ENCODE measurements at regions not wholly inside any gene's neighbourhood (a gene's known extent, or its start where the extent isn't known, plus 50 kb on each side); places are given as distances from the start of the nearest gene placed in this dataset.
A peak's percentile ranks its signal among the peaks of the same experiment; 100 is the strongest.

GRCh38 chr1:94617134-94617805 is 75.7 kb upstream of the F3 start:
- no peak for DNase-seq (ENCODE audit: low spot score)
- Mint-ChIP-seq H3K27ac (no peak overlapping the region), H3K9me3 (peaks cover 8% of the 10 kb centered on the region), H3K36me3 (no peaks in the 10 kb centered on the region), H3K4me3 (no peak overlapping the region), H3K4me1 (peaks cover 23% of the 10 kb centered on the region), H3K27me3 (ENCODE audit: insufficient read depth, low read depth) (peaks cover 4% of the 10 kb centered on the region)
- no peak overlapping the region for H3K9ac ChIP-seq
- H3F3A ChIP-seq (ENCODE audit: low read depth) = no peaks in the 10 kb centered on the region
- TF ChIP-seq EZH2phosphoT487 (IDR thresholded peaks at IDR 0.05) = no peak
- no peak for TF ChIP-seq EZH2 (IDR thresholded peaks at IDR 0.05)
- TF ChIP-seq CTCF (IDR thresholded peaks at IDR 0.05) = no peak
- H3K27me3 ChIP-seq = no peaks in the 10 kb centered on the region
- H3K36me3 ChIP-seq = no peaks in the 10 kb centered on the region
- H3K9me3 ChIP-seq (ENCODE audit: low read depth) = no peaks in the 10 kb centered on the region
- H3K79me2 ChIP-seq (ENCODE audit: low read depth) = no peaks in the 10 kb centered on the region
- H3K4me1 ChIP-seq = peaks cover 9% of the 10 kb centered on the region
- H3K4me2 ChIP-seq = no peak overlapping the region
- H3K4me3 ChIP-seq = no peak overlapping the region
- no peaks in the 10 kb centered on the region for H4K20me1 ChIP-seq (ENCODE audit: low read depth)
- no peak overlapping the region for H3K27ac ChIP-seq
- H2AFZ ChIP-seq (replicated peaks) = no peak overlapping the region

- Mint-ChIP-seq H3K4me3 (no peak overlapping the region), H3K36me3 (no peaks in the 10 kb centered on the region), H3K27ac (peak overlapping the region; percentile 46), H3K27me3 (ENCODE audit: insufficient read depth, low read depth) (peaks cover 4% of the 10 kb centered on the region), H3K4me1 (peaks cover 24% of the 10 kb centered on the region), H3K9me3 (peaks cover 8% of the 10 kb centered on the region)
- Histone ChIP-seq H3F3A (ENCODE audit: low read depth) (no peaks in the 10 kb centered on the region), H3K4me1 (peaks cover 8% of the 10 kb centered on the region), H3K4me2 (peak overlapping the region; percentile 29), H3K36me3 (no peaks in the 10 kb centered on the region), H3K27ac (no peak overlapping the region), H3K27me3 (no peaks in the 10 kb centered on the region), H3K4me3 (no peak overlapping the region), H4K20me1 (ENCODE audit: low read depth) (no peaks in the 10 kb centered on the region), H3K9ac (no peak overlapping the region), H3K79me2 (ENCODE audit: low read depth) (no peaks in the 10 kb centered on the region), H2AFZ (replicated peaks) (no peak overlapping the region), H3K9me3 (ENCODE audit: low read depth) (no peaks in the 10 kb centered on the region)
- DNase-seq (ENCODE audit: low spot score) = no peak
- TF ChIP-seq EZH2phosphoT487 (IDR thresholded peaks at IDR 0.05) (no peak), EZH2 (IDR thresholded peaks at IDR 0.05) (no peak), CTCF (IDR thresholded peaks at IDR 0.05) (no peak)
Observed at GRCh38 chr1:94616506-94616905, 74.9 kb upstream of the F3 start.

DNA sequence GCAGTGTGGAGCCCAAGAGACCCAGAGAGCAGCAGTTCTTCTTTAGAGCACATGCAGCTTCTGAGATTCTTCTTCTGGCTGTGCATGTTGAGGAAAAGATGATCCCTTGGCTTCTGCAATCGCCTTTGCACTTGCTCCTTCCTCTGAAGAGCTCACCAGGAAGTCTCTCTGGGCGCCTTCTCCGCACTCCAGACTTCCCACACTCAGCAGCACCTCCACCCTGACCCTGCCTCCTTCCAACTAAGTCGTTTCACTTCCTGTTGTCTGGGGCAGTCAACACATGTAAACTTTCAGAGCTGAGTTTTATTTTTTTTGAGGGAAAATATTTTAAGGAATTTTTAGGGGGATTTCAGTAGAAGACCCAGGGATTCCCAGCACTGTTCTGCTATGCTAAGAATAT is 73.4 kb upstream of the F3 start:
- H3K27me3 ChIP-seq = no peaks in the 10 kb centered on the region
- Mint-ChIP-seq H3K9me3 (peaks cover 6% of the 10 kb centered on the region), H3K27ac (peak overlapping the region; percentile 42), H3K4me1 (peaks cover 24% of the 10 kb centered on the region), H3K27me3 (ENCODE audit: insufficient read depth, low read depth) (peaks cover 2% of the 10 kb centered on the region), H3K4me3 (no peak overlapping the region), H3K36me3 (no peaks in the 10 kb centered on the region)
- H3K9ac ChIP-seq = no peak overlapping the region
- H3K4me3 ChIP-seq = no peak overlapping the region
- H3K4me2 ChIP-seq = no peak overlapping the region
- no peak overlapping the region for H3K27ac ChIP-seq
- no peak for DNase-seq (ENCODE audit: low spot score)
- H3K4me1 ChIP-seq = peaks cover 8% of the 10 kb centered on the region
- no peak for TF ChIP-seq EZH2 (IDR thresholded peaks at IDR 0.05)
- TF ChIP-seq EZH2phosphoT487 (IDR thresholded peaks at IDR 0.05) = no peak
- TF ChIP-seq CTCF (IDR thresholded peaks at IDR 0.05) = no peak
- no peaks in the 10 kb centered on the region for H3K79me2 ChIP-seq (ENCODE audit: low read depth)
- no peaks in the 10 kb centered on the region for H4K20me1 ChIP-seq (ENCODE audit: low read depth)
- no peak overlapping the region for H2AFZ ChIP-seq (replicated peaks)
- H3K9me3 ChIP-seq (ENCODE audit: low read depth) = no peaks in the 10 kb centered on the region
- H3F3A ChIP-seq (ENCODE audit: low read depth) = no peaks in the 10 kb centered on the region
- H3K36me3 ChIP-seq = no peaks in the 10 kb centered on the region
